ENCODE measurements at regions not wholly inside any gene's neighbourhood (a gene's known extent, or its start where the extent isn't known, plus 50 kb on each side); places are given as distances from the start of the nearest gene placed in this dataset.

DNA sequence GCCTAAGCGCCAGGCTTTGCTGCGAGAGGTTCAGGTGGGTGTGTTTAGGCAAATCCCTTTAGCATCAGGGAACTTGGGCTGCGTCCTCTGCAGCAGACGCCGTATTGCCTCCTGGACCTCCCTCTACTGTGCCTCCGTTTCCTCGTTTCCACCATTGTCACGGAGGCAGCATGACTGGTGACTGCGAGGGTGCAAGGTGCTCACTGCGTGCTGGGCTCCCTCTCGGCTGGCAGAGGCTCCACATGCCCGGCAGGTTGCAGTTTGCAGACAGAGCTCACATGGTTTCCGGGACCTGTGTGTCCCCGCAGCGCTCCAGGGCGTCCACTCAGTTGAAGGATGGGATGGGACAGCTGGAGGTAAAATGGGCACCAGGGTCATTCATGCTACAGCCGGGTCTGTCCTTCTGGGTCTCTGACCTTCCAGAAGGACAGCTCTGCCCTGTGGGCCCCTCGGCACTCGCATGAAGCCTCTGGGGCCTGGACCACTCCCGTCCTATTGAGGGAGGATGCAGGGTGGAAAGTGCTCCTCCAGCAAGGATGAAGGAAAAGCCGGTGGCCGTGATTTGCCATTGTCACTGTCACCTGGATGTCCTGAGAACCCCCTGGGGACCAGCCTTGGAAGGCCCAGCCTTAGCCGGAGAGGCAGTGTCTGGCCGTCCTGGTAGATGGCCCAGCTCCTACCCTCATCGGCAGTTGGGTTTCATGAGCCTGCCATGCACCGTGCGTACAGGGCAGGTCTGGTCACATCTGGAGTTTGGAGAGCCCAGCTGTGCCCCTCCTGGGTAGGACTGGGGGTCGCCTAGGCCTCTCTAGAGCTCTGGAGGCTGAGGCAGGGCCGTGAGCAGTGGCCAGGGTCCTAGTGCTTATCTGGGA, 146.5 kb downstream of the KIF26A start:
- DNase-seq (ENCODE audit: extremely low spot score) = no peak
- no peak for TF ChIP-seq CTBP1 (IDR thresholded peaks at IDR 0.05; ENCODE audit: borderline replicate concordance)
- TF ChIP-seq ARNT (IDR thresholded peaks at IDR 0.05) = no peak
- TF ChIP-seq HDGF (IDR thresholded peaks at IDR 0.05; ENCODE audit: borderline replicate concordance) = no peak
- no peak for TF ChIP-seq ELF4 (IDR thresholded peaks at IDR 0.05)
- no peak for TF ChIP-seq PKNOX1 (IDR thresholded peaks at IDR 0.05)
- no peak for TF ChIP-seq BHLHE40 (IDR thresholded peaks at IDR 0.05; ENCODE audit: borderline replicate concordance)
- TF ChIP-seq FOXK2 (IDR thresholded peaks at IDR 0.05) = no peak
- TF ChIP-seq L3MBTL2 (conservative IDR thresholded peaks at IDR 0.05) = no peak
- no peak for TF ChIP-seq ZNF384 (IDR thresholded peaks at IDR 0.05)
- TF ChIP-seq SUZ12 (IDR thresholded peaks at IDR 0.05) = no peak
- TF ChIP-seq NFRKB (IDR thresholded peaks at IDR 0.05) = no peak
- TF ChIP-seq FOXA1 (IDR thresholded peaks at IDR 0.05) = no peak
- TF ChIP-seq SP1 (IDR thresholded peaks at IDR 0.05) = no peak
- no peak for TF ChIP-seq FOXM1 (IDR thresholded peaks at IDR 0.05; ENCODE audit: borderline replicate concordance)
- no peak for TF ChIP-seq TARDBP (IDR thresholded peaks at IDR 0.05)
- POLR2A ChIA-PET = no interaction called here
- CTCF ChIA-PET = no interaction called here

DNA sequence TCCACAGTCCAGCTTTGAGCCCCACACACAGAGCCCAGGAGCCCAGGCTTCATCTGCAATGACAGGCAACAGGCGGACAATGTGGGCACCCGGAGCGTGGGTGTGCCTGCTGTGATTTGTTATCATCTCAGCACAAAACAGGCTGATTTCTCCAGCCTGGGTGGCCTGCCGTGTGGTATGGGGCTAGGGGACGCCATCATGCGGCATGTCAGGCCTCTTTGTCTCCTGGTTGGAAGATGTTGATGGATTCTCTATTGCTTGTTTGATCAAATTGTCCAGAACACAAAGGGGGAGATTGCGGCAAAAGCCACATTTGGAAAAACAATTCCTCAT, 147.1 kb downstream of the KIF26A start:
- CTCF ChIA-PET = no interaction called here
- TF ChIP-seq FOXM1 (IDR thresholded peaks at IDR 0.05; ENCODE audit: borderline replicate concordance) (no peak), CTBP1 (IDR thresholded peaks at IDR 0.05; ENCODE audit: borderline replicate concordance) (no peak), SP1 (IDR thresholded peaks at IDR 0.05) (no peak), ZNF384 (IDR thresholded peaks at IDR 0.05) (no peak), TARDBP (IDR thresholded peaks at IDR 0.05) (no peak), LEF1 (IDR thresholded peaks at IDR 0.05; ENCODE audit: borderline replicate concordance) (no peak), L3MBTL2 (conservative IDR thresholded peaks at IDR 0.05) (no peak), HDGF (IDR thresholded peaks at IDR 0.05; ENCODE audit: borderline replicate concordance) (no peak), ARNT (IDR thresholded peaks at IDR 0.05) (no peak), NFRKB (IDR thresholded peaks at IDR 0.05) (no peak), BHLHE40 (IDR thresholded peaks at IDR 0.05; ENCODE audit: borderline replicate concordance) (no peak), ELF4 (IDR thresholded peaks at IDR 0.05) (no peak), FOXK2 (IDR thresholded peaks at IDR 0.05) (no peak), FOXA1 (IDR thresholded peaks at IDR 0.05) (no peak), SUZ12 (IDR thresholded peaks at IDR 0.05) (no peak), PKNOX1 (IDR thresholded peaks at IDR 0.05) (no peak)
- POLR2A ChIA-PET = no interaction called here
- DNase-seq (ENCODE audit: extremely low spot score) = no peak

DNA sequence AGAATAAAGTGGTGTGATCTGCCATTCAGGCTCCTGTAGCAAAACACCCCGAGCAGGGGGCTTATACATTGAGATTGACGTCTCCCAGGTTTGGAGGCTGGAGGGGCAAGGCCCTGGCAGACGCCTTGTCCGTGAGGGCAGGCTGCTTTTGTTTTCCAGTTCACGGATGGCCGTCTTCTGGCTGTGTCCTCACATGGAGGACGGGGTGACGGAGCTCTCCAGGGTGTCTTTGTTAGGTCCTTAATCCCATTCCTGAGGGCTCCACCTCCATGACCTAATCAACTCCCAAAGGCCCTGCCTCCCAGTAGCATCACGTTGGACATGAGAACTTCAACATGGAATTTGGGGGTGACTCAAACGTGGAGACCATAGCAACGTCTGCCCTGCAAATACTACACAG, 147.7 kb downstream of the KIF26A start:
- POLR2A ChIA-PET = no interaction called here
- TF ChIP-seq FOXM1 (IDR thresholded peaks at IDR 0.05; ENCODE audit: borderline replicate concordance) = no peak
- no peak for TF ChIP-seq TARDBP (IDR thresholded peaks at IDR 0.05)
- TF ChIP-seq BHLHE40 (IDR thresholded peaks at IDR 0.05; ENCODE audit: borderline replicate concordance) = no peak
- TF ChIP-seq SUZ12 (IDR thresholded peaks at IDR 0.05) = no peak
- no peak for TF ChIP-seq FOXK2 (IDR thresholded peaks at IDR 0.05)
- no peak for TF ChIP-seq ZNF384 (IDR thresholded peaks at IDR 0.05)
- no peak for TF ChIP-seq SP1 (IDR thresholded peaks at IDR 0.05)
- TF ChIP-seq PKNOX1 (IDR thresholded peaks at IDR 0.05) = no peak
- TF ChIP-seq L3MBTL2 (conservative IDR thresholded peaks at IDR 0.05) = no peak
- TF ChIP-seq CTBP1 (IDR thresholded peaks at IDR 0.05; ENCODE audit: borderline replicate concordance) = no peak
- TF ChIP-seq FOXA1 (IDR thresholded peaks at IDR 0.05) = no peak
- no peak for TF ChIP-seq NFRKB (IDR thresholded peaks at IDR 0.05)
- no peak for TF ChIP-seq ELF4 (IDR thresholded peaks at IDR 0.05)
- TF ChIP-seq HDGF (IDR thresholded peaks at IDR 0.05; ENCODE audit: borderline replicate concordance) = no peak
- TF ChIP-seq ARNT (IDR thresholded peaks at IDR 0.05) = no peak
- TF ChIP-seq LEF1 (IDR thresholded peaks at IDR 0.05; ENCODE audit: borderline replicate concordance) = no peak
- CTCF ChIA-PET = no interaction called here
- no peak for DNase-seq (ENCODE audit: extremely low spot score)

GRCh38 chr14:104286496-104286895, 148.1 kb downstream of the KIF26A start:
- DNase-seq (ENCODE audit: extremely low spot score) = no peak
- TF ChIP-seq NFRKB (IDR thresholded peaks at IDR 0.05) (no peak), FOXK2 (IDR thresholded peaks at IDR 0.05) (no peak), ZNF384 (IDR thresholded peaks at IDR 0.05) (no peak), L3MBTL2 (conservative IDR thresholded peaks at IDR 0.05) (no peak), BHLHE40 (IDR thresholded peaks at IDR 0.05; ENCODE audit: borderline replicate concordance) (no peak), SP1 (IDR thresholded peaks at IDR 0.05) (no peak), FOXM1 (IDR thresholded peaks at IDR 0.05; ENCODE audit: borderline replicate concordance) (no peak), SUZ12 (IDR thresholded peaks at IDR 0.05) (no peak), FOXA1 (IDR thresholded peaks at IDR 0.05) (no peak), CTBP1 (IDR thresholded peaks at IDR 0.05; ENCODE audit: borderline replicate concordance) (no peak), TARDBP (IDR thresholded peaks at IDR 0.05) (no peak), LEF1 (IDR thresholded peaks at IDR 0.05; ENCODE audit: borderline replicate concordance) (no peak), HDGF (IDR thresholded peaks at IDR 0.05; ENCODE audit: borderline replicate concordance) (no peak), ARNT (IDR thresholded peaks at IDR 0.05) (no peak), ELF4 (IDR thresholded peaks at IDR 0.05) (no peak), PKNOX1 (IDR thresholded peaks at IDR 0.05) (no peak)
- ChIA-PET POLR2A (no interaction called here), CTCF (no interaction called here)

Data from HEK293T (cell line).